HEK293T (cell line): ENCODE measurements at regions not wholly inside any gene's neighbourhood (a gene's known extent, or its start where the extent isn't known, plus 50 kb on each side); places are given as distances from the start of the nearest gene placed in this dataset.

Experiments
- BHLHE40 ChIP-seq: fragments of 450-650 bp; IDR thresholded peaks from 2 replicates; pipeline ENCODE4 v1.6.1; 2016; ENCODE audit warnings: mild to moderate bottlenecking, moderate library complexity, borderline replicate concordance
- CTBP1 ChIP-seq: fragments of 450-650 bp; IDR thresholded peaks from 2 replicates; pipeline ENCODE4 v1.6.1; 2016; ENCODE audit warnings: borderline replicate concordance
- ELF4 ChIP-seq: fragments of 450-650 bp; IDR thresholded peaks from 2 replicates; pipeline ENCODE4 v1.6.1; 2017; ENCODE audit warnings: antibody characterized with exemption
- FOXA1 ChIP-seq: fragments of 450-650 bp; IDR thresholded peaks from 2 replicates; pipeline ENCODE4 v1.6.1; 2016; ENCODE audit warnings: mild to moderate bottlenecking
- FOXK2 ChIP-seq: fragments of 450-650 bp; IDR thresholded peaks from 2 replicates; pipeline ENCODE4 v1.6.1; 2016; ENCODE audit warnings: mild to moderate bottlenecking
- HDGF ChIP-seq: fragments of 450-650 bp; IDR thresholded peaks from 2 replicates; pipeline ENCODE4 v1.6.1; 2017; ENCODE audit warnings: antibody characterized with exemption, borderline replicate concordance
- LEF1 ChIP-seq: fragments of 450-650 bp; IDR thresholded peaks from 2 replicates; pipeline ENCODE4 v1.6.1; 2017; ENCODE audit warnings: mild to moderate bottlenecking, borderline replicate concordance
- ZNF384 ChIP-seq: fragments of 450-650 bp; IDR thresholded peaks from 2 replicates; pipeline ENCODE4 v1.6.1; 2016
- TF ChIP-seq, protein P1 (sequence below): fragments of 450-650 bp; IDR thresholded peaks from 2 replicates; pipeline ENCODE4 v1.6.1; 2016

DNA sequence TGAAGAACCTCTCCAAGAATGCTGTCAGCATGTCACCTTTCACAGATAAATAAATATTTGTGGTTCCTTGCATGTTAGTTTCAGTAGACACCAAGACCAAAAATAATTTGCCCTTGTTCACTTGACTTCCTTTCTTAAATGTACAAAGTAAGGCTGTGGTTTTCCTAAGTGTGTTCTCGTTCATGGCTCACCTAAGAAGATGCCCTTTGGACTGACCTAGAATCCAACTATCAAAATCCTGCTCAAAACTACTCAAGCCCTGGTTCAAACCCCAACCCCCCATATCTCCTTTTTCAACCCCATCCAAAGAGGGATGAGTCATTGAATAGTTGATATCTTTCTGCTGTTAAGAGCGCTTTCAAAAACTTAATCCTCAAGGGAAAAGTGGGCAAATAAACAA, 247.8 kb upstream of the ZNF507 start:
- no peak for TF ChIP-seq FOXK2
- TF ChIP-seq LEF1 = no peak
- no peak for TF ChIP-seq HDGF
- TF ChIP-seq, protein P1, sequence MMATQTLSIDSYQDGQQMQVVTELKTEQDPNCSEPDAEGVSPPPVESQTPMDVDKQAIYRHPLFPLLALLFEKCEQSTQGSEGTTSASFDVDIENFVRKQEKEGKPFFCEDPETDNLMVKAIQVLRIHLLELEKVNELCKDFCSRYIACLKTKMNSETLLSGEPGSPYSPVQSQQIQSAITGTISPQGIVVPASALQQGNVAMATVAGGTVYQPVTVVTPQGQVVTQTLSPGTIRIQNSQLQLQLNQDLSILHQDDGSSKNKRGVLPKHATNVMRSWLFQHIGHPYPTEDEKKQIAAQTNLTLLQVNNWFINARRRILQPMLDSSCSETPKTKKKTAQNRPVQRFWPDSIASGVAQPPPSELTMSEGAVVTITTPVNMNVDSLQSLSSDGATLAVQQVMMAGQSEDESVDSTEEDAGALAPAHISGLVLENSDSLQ = no peak
- no peak for TF ChIP-seq FOXA1
- no peak for TF ChIP-seq CTBP1
- no peak for TF ChIP-seq BHLHE40
- no peak for TF ChIP-seq ELF4
- TF ChIP-seq ZNF384 = no peak
